ENCODE measurements at regions not wholly inside any gene's neighbourhood (a gene's known extent, or its start where the extent isn't known, plus 50 kb on each side); places are given as distances from the start of the nearest gene placed in this dataset.
"Not testable (repeated sequence)": the region's sequence is repeated elsewhere in the genome, so short reads cannot be mapped to it uniquely, and the experiment has no call there.

- ATAC-seq: no peak
These were observed 1099.9 kb downstream of the TUSC7 start for GRCh38 chr3:117809186-117810081.

- no peak for ATAC-seq
These were observed 1102.2 kb downstream of the TUSC7 start for GRCh38 chr3:117811786-117812185.

GRCh38 chr3:117814975-117815374 is 1105.4 kb downstream of the TUSC7 start:
- no peak for ATAC-seq

GRCh38 chr3:117817103-117817502 is 1107.5 kb downstream of the TUSC7 start:
- no peak for ATAC-seq

- ATAC-seq: peak; percentile 63
These were observed 1109.0 kb downstream of the TUSC7 start for GRCh38 chr3:117818592-117818991.

- ATAC-seq: peak; percentile 81
These were observed 1111.2 kb downstream of the TUSC7 start for GRCh38 chr3:117820658-117821299.

- no peak for ATAC-seq
These were observed 1112.8 kb downstream of the TUSC7 start for GRCh38 chr3:117822416-117822815.

- ATAC-seq: no peak
These were observed 1126.7 kb downstream of the TUSC7 start for GRCh38 chr3:117836296-117836695.

GRCh38 chr3:117837391-117837790 is 1127.8 kb downstream of the TUSC7 start:
- no peak for ATAC-seq

GRCh38 chr3:117842086-117842485 is 1132.5 kb downstream of the TUSC7 start:
- ATAC-seq: no peak

GRCh38 chr3:117843356-117843755 is 1133.8 kb downstream of the TUSC7 start:
- peak; percentile 36 for ATAC-seq

GRCh38 chr3:117844676-117845075 is 1135.1 kb downstream of the TUSC7 start:
- ATAC-seq: no peak

- no peak for ATAC-seq
These were observed 1136.7 kb downstream of the TUSC7 start for GRCh38 chr3:117846238-117846637.

- no peak for ATAC-seq
These were observed 1139.0 kb downstream of the TUSC7 start for GRCh38 chr3:117848606-117849005.

GRCh38 chr3:117853923-117854668 is 1144.5 kb downstream of the TUSC7 start:
- ATAC-seq: peak; percentile 90

GRCh38 chr3:117856354-117856753 is 1146.8 kb downstream of the TUSC7 start:
- ATAC-seq: no peak

- no peak for ATAC-seq
These were observed 1153.6 kb downstream of the TUSC7 start for GRCh38 chr3:117863146-117863545.

GRCh38 chr3:117865338-117865737 is 1155.8 kb downstream of the TUSC7 start:
- no peak for ATAC-seq

GRCh38 chr3:117868766-117869165 is 1159.2 kb downstream of the TUSC7 start:
- no peak for ATAC-seq

GRCh38 chr3:117871934-117872333 is 1162.4 kb downstream of the TUSC7 start:
- ATAC-seq: peak; percentile 60

GRCh38 chr3:117872594-117873248 is 1161.9 kb downstream of the IGSF11 start:
- not testable (repeated sequence) for ATAC-seq

GRCh38 chr3:117873249-117873600 is 1161.4 kb downstream of the IGSF11 start:
- no peak for ATAC-seq
